NCI-H524 treated with DMSO at 0.1 percent for 48 hours (cell line): ENCODE measurements at regions not wholly inside any gene's neighbourhood (a gene's known extent, or its start where the extent isn't known, plus 50 kb on each side); places are given as distances from the start of the nearest gene placed in this dataset.

ENCODE experiments used
- DNase-seq: peaks from one replicate; lab custom pipeline; 2025; lab: John Stamatoyannopoulos, UW

DNA sequence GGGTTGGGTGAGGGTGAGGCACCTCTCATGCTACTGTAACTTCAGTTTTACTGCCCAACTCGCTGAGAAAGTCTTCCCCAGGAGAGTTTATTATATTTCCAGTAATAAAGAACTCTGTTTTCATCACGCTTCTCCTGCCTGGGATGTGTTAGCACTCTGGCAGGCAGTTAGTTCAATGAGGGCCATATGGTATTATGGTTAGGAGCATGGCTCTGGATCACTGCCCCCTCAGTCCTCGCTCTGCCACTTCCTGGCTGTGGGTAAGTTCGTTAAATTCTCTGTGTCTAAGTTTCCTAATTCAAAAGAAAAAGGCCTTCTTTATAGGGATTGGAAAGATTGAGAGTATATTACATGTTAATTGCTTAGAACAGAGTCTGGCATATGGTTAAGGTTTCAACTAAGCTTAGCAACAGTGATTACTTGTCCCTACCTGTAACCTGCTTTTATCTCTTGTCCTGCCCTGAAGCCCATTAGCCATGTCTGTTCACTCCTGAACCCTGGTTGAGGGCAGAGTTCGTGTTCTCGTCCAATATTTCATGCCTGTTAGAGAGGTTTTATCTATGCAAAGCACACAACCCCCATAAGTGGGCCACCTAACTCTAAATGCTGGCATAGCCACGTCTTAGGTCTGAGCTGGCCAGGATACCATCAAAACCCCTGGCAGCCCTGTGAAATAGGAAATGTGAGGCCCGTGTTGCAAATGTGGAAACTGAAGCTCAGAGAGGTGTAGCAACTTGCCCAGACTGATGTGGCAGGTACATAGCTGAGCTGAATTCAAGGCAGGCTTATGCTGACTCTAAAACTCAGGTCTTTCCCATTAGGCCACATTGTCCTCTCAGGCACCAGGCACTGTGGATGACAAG lies 342.5 kb upstream of the JARID2 start:
- DNase-seq = peak; percentile 23

DNA sequence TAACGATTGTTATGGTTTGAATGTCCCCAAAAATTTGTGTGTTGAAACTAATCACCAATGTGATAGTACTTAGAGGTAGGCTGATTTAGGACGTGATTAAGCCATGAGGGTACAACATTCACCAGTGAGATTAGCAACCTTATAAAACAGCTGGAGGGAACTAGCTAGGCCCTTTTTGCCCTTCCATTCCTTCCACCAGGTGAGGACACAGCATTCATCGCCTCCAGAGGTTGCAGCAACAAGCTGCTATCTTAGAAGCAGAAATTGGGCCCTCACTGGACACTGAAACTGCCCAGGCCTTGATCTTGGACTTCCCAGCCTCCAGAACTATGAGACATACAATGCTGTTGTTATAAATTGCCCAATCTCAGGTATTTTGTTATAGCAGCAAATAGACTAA lies 340.7 kb upstream of the JARID2 start:
- DNase-seq = no peak

DNA sequence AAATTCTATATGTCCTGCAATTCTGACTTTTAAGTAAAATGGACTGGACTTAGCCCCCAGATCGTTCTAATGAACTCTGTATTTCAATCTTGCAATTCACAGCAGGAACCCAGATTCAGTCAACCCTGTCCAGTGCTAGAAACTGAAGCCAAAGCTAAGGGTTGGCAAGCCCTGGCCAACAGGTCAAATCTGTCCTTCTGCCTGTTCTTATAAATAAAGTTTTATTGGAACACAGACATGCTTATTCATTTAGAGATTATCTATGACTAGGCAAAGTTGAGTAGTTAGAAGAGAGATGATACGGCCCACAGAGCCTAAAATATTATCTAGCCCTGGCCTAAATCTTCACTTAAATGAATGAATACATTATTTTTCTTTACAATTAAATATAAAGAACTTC lies 339.2 kb upstream of the JARID2 start:
- DNase-seq = no peak

DNA sequence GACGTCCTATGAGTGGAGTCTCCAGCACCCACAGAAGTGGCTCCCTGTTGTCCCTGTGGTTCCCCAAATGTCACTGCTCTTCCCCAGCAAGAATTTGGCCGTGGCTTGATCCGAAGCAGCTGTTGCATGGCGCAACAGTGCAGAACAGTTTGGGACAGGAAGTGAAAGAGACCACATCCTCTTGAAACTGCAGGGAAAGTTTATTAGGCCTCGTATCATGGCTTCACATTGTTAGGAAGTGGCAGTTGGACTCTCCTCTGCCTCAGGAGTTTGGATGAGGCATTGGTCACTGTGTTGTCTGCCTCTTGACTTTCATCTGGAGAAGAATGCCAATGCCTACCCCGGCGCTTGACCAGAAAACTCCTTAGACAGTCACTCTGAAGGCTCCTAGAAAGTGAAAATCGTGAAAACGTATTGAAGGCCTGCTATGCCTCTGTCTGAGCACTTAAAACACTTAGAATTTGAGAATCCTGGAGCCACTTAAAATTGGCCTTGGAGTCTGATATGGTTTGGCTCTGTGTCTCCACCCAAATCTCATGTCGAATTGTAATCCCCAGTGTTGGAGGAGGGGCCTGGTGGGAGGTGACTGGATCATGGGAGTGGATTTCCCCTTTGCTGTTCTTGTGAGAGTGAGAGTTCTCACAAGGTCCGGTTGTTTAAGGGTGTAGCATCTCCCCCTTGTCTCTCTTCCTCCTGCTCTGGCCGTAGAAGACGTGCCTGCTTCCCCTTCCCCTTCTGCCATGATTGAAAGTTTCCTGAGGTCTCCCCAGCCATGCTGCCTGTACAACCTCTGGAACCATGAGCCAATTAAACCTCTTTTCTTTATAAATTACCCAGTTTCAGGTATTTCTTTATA lies 334.9 kb upstream of the JARID2 start:
- DNase-seq = no peak

DNA sequence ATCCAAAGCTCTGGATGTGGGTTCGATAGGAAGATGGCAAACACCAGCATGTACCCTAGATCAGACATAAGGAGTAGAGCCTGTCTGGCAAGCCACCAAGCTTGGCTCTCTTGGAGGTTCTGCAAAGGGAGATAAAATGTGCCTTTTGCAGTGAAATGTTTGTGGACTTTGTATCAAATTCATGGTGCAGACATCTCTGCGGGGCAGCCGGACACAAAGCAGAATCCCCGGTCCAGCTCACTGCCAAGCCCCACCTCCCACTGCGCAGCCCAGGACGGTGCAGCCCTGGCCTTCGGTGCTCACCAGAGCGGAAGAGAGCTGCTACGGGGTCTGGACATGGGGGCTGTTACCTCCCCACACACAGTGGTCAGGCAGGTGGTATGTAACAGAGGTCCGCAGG lies 333.6 kb upstream of the JARID2 start:
- no peak for DNase-seq

DNA sequence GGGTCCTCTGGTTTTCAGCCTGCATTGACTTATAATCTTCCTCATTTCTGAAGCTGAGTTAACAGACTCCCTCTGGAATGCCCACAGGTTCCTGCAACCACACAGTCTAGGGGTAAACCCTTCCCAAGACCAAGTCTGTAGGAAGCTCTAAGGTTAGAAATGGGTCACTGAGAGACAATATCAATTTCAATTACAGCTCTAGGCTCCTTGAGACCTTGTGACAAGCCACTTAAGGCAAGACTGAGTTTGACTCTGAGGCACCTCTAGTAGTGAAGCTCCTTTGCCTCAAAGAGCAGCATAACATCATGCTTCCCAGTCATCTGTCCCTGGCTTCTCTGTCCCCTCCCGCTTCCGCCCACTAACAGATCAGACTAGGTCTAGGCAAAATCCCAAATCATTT lies 333.2 kb upstream of the JARID2 start:
- no peak for DNase-seq

DNA sequence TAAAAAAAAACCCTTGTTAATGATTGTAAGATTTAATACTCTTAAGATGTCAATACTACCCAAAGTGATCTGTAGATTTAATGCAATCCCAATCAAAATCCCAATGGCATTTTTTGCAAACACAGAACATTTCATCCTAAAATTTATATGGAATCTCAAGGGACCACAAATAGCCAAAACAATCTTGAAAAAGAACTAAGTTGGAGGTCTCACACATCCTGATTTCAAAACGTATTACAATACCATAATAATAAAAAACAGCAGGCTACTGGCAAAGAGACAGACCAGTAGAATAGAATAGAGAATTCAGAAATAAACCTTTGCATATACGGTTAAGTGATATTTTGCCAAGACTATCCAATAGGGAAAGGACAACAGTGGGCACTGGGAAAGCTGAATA lies 331.9 kb upstream of the JARID2 start:
- DNase-seq = no peak

DNA sequence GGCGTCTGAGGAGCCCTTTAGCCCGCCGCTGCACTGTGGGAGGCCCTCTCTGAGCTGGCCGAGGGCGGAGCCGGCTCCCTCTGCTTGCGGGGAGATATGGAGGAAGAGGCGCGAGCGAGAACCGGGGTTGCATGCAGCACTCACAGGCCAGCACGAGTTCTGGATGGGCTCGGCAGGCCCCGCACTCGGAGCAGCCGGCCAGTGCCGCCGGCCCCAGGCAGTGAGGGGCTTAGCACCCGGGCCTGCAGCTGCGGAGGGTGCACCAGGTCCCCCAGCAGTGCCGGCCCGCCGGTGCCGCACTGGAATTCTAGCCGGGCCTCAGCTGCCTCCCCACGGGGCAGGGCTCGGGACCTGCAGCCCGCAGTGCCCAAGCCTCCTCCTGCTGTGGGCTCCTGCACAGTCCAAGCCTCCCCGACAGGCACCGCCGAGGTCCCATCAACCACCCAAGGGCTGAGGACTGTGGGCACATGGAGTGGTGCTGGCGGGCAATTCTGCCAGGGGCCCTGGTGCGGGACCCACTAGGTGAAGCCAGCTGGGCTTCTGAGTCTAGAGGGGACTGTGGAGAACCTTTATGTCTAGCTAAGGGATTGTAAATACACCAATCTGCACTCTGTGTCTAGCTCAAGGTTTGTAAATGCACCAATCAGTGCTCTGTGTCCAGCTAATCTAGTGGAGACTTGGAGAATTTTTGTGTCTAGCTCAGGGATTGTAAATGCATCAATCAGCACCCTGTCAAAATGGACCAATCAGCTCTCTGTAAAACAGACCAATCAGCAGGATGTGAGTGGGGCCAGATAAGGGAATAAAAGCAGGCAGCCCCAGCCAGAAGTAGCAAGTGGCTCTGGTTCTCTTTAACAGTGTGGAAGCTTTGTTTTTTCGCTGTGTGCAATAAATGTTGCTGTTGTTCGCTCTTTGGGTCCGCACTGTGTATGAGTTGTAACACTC lies 329.7 kb upstream of the JARID2 start:
- no peak for DNase-seq

DNA sequence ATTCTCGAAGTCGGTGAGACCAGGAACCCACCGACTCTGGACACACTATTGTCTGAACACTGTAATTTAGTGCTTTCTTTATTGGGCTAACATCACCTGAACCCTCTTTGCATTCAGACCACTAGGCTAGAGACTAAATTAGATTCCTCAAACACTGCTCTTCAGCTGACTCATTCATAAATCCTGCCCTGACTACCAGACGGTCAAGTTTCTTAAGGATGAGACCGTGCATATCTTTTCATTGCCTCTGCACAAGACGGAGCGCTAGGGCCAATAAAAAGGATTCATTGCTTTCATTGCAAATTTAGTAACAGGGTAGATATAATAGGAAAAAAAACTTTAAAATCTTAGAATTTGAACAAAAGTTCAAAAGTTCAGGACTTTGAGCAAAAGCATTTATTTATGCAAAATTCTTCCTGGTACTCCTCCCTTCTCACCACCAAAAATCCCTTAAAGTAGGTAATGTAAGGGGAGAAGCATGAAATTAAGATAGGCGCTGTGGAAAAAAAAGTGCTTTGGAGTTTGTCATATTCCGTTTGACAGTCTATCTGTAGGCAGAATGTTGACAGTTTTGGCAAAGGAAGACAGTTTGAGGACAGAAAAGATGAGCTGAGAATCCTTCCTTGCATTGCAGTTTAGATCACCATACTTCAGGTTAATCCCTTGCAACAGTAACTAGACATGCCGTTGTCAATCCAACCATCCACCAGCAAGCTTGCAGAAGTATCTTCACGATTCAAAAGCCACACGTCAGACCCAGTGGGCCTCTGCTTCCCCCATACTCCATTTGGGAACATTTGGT lies 328.6 kb upstream of the JARID2 start:
- no peak for DNase-seq

DNA sequence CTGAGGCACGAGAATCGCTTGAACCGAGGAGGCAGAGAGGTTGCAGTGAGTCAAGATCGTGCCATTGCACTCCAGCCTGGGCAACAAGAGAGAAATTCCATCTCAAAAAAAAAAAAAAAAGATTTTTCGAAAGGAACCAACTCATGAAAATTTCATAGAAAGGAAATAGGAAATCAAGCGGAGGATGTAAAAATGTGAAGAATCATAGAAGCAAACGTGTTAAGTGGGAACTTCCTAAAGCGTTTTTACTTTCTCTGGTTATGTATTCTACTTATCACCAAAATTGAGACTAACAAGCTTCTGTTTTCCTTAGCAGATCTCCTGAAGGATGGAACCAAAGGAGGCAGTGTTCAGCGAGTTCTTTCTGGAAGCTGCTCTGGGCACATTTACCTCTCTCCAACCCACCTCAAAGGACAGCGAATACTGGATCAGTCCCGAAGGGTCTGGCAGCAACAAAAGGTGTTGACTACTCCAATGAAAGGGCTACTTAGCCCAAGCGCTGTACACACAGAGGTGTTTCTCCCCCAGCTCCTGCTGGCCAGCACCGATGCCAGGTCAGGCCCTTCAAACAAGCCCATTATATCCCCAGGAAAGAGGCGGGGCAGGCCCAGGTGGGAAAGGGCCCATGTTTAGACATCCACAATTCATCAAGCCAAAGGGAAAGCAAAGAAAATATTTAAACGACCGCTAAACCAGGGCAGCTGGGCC lies 327.5 kb upstream of the JARID2 start:
- DNase-seq = no peak

DNA sequence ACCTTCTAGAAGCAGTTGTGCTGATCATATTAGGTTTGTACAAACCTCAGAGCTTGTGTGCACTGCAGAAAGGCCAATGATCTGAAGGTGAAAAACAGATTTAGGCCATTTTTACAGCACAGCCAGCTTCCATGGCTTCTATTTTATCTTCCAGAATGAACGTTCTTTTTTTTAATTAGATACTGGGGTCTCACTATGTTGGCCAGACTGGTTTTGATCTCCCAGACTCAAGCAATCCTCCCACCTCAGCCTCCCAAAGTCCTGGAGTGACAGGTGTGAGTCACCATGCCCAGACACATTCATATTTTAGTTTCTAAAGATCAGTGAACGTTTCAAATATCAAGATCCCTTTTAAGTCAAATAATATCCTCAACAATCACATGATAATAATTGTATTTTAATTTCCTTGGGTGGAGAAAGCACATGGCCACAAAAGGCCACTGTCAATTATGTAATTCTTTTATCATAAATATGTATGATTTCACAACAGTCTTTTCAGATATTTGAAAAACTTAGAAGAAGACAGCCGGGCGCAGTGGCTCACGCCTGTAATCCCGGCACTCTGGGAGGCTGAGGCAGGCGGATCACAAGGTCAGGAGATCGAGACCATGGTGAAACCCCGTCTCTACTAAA lies 326.7 kb upstream of the JARID2 start:
- no peak for DNase-seq

DNA sequence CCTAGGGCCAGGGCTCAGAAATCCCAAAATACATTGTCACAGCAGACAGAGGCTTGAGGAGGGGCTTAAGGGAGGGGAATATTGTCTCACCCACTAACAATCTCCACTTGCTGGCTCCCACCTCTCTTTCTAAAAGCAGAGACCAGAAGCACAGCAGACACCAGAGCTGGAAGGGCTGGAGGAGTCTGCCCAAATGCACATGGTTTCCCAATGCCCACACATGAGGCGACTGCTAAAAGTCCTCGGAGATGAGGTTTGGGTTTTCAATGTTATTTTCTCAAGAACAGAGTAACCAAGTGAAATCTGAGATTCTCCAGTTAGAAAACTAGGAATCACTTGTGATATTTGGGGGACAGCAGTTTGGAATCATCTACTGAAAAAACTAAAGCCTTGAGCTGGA lies 325.6 kb upstream of the JARID2 start:
- DNase-seq = no peak

DNA sequence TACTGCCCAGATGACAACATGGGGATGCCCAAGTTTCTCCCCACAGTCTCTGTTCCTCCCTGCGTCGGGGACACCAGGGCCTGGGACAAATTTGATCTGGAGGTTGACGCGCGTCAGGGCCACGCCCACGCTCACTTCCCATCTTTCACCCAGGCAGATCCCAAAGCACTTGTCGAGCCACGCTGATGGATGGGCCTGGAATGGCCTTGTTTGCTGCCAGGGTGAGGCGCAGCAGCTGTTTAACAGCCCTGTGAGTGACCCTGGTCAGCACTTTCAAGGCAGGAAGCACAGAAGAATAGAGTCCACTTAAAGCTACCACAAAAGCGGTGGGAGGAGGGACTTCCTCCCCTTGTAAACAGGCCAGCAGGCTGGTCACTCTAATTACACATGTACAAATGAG lies 324.7 kb upstream of the JARID2 start:
- no peak for DNase-seq

DNA sequence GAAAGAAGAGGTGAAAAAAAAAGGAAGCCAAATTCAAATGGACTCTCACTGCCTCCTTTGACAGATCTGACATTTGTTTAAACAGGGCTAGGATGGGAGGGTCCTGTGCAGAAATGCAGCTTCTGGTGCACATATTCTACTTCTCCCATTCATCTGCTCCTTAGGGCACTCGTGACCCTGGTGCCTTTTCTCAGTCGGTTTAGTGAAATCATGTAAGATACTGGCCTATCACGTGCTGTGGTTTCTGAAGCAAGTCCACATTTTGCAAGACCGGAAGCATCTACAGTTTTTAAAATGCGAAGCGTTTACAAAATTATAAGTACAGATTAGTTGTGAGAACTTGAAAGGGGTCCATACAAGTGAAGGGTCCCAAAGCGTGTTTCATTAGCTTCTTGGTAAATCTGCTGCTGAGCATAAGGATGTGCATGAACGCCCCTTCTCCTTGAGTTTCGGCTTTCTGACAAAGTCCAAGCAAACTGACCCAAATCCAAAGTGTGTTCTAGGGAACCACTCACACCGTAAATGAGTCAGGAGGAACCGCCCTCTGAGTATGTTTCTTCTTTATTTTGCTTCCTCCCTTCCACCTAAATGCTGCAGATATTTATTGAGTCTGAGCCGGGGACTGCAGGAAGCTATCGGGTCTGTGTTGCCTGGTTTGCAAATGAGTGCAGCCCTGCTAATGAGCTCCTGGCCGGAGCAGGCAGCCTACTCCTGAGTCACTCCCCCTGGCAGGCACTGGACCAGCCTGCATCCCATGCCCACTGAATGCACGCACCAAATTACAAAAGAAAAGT lies 323.8 kb upstream of the JARID2 start:
- no peak for DNase-seq

DNA sequence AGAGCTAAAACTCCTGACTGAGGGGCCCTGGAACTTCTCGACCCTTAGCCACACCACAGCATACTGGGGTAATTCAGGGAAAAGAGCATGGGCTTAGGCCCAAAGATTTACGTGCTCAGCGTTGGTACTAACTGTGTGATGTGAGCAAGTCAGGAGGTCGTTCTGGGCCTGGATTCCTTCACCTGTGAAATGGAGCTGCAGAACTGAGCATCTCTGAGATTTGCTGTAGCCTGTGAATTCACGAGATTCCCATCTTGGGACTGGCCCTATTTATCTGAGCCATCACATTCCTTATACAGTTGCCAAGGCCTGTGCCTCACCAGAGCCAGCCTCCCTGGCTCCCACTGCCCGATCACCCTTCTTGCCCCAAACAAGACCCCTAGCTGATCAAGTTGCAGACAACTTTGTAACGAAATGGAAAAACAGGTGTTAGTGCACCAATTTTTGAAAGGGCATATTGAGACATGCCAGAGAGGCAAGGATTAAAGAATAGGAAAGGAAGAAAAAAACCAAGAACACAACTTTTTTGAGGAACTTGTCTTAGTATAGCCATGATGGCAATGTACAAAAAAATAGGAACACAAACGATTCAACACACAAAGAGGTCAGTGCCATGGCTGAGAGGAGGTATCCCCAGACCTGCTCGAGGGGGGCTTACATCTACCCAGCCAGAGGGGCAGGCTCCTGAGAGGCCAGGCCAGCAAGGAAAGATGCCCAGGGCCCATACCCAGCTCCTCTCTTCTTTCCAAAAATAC lies 323.0 kb upstream of the JARID2 start:
- DNase-seq = no peak

DNA sequence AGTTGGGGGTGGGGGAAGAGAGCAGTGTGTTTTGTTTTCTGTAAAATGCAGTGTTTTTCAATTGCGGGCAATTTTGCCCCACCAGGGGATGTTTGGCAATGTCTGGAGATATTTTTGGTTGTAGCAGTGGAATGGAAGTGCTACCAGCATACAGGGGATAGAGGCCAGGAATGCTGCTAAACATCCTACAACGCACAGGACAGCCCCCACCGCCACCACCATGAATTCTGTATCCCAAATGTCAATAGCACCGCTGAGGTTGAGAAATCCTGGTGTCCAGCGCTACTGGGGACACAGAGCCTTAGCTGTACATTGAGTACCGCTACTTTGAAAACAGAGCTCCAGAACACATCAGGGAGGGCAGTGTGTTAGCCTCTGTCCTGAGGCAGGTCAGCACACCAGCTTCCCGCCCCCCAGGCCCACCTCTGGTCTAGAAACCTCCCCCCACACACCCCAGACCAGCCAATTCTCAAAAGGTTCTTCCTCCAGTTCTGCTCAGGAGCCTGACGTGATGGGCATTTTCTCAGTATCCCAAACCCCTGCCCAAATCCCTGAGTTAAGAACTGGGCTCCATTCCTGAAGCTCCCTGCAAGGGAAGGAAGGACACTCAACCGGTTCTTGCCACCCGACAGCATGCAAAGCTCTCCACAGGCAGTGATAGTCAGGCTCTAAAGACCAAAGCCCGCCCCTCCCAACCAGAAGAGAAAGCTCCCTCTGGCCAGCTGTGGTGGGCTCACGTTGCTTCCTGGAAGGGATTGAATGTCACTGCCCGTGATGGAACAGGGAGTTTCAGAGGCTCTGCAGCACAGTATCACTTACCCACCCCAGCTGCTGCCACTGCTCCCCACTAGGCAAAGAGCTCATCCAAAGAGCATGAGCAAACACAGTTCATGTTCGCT lies 321.5 kb upstream of the JARID2 start:
- DNase-seq = peak; percentile 93

DNA sequence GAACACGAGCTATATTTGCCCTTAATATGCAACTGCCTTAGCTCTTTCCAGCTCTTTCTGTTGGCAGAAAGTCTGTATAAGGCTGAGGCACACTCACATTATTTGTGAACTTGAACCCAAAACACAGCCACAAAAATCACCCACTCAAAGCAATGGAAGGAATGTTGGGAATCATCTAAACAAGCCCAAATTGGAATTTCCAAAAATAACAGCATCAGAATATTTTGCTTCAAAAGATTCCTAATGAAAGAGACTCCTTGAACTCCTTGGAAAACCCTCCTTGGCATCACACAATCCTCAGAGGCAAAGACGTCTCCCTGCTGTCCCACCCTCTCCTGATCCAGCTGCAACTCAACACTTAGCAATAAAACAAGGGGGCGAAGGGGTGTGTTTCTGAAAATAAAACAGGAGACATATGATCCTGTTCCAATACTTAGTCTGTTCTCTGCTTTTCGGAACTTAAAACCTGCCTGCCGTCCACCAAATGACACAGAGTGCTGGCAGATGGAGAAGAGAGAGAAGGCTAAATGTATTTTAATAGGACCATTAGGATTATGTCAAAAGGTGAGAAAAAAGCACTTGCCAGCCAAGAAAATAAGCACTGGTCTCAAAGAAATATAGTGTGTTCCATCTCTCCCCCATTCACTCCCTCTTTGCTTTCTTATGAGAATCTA lies 320.7 kb upstream of the JARID2 start:
- peak; percentile 96 for DNase-seq
